ENCODE measurements at regions not wholly inside any gene's neighbourhood (a gene's known extent, or its start where the extent isn't known, plus 50 kb on each side); places are given as distances from the start of the nearest gene placed in this dataset.
A peak's percentile ranks its signal among the peaks of the same experiment; 100 is the strongest.

DNA sequence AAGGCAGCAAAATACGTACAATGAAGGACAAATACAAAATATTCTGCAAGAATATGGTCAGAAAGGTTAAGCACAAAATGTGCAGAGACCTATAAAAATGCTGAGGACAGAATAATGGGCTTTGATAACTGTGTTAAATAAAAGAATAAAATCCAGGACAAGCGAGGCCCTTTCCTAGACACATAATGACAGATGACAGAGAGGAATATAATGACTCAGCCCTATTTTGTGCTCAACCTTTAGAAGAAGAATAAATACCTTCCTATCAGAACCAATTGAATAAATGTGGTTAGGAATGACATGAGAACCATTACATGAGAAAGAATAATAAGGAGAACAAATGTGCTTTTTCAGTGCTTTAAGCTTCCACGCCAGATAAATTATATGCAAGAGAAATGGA, 178.0 kb downstream of the TEX13C start:
- no peak overlapping the region for H3K4me3 ChIP-seq (ENCODE audit: low read length)
- H3K9me2 ChIP-seq (replicated peaks; ENCODE audit: low read length) = no peaks in the 10 kb centered on the region
- no peaks in the 10 kb centered on the region for H3K9me3 ChIP-seq (ENCODE audit: low read length)
- DNase-seq (no peak), ATAC-seq (no peak)
- no peaks in the 10 kb centered on the region for H3K4me1 ChIP-seq (ENCODE audit: insufficient read depth, low read length)
- H3K27ac ChIP-seq (ENCODE audit: low read length) = no peak overlapping the region
- ChIA-PET CTCF (no interaction called here), POLR2A (ENCODE audit: unreplicated experiment) (no interaction called here)
- H3K79me2 ChIP-seq (ENCODE audit: low read length) = no peaks in the 10 kb centered on the region
- TF ChIP-seq EZH2 (IDR thresholded peaks at IDR 0.05; ENCODE audit: low read length, unreplicated experiment) = no peak
- no peak for TF ChIP-seq EZH2phosphoT487 (IDR thresholded peaks at IDR 0.05; ENCODE audit: borderline replicate concordance, low read length)
- no TSS peak for BruUV-seq (replicated peaks)
- intact Hi-C loops (cut with micrococcal nuclease) = no loop called here
- H2AFZ ChIP-seq (ENCODE audit: low read length) = no peak overlapping the region
- H3F3A ChIP-seq (ENCODE audit: low read length, unreplicated experiment) = no peaks in the 10 kb centered on the region
- H3K4me2 ChIP-seq (ENCODE audit: low read length) = no peak overlapping the region
- no peaks in the 10 kb centered on the region for H3K27me3 ChIP-seq (ENCODE audit: low read length)
- H3K36me3 ChIP-seq (ENCODE audit: low read depth, low read length) = no peaks in the 10 kb centered on the region
- no peak overlapping the region for H3K9ac ChIP-seq (ENCODE audit: low read length)
- H4K20me1 ChIP-seq (ENCODE audit: low read length) = no peaks in the 10 kb centered on the region

DNA sequence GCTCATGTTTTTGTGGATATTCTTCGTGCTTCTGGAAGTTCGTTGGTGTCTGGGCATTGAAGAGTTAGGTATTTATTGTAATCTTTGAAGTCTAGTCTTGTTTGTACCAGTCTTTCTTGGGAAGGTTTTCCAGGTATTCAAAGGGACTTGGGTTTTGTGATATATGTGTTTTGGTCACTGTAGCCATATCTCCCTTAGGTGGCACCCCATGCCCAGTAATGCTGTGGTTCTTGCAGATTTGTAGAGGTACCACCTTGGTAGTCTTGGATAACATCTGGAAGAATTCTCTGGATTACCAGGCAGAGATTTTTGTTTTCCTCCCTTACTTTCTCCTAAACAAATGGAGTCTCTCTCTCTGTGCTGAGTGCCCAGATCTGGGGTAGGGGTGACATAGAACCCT, 184.1 kb downstream of the TEX13C start:
- POLR2A ChIA-PET (ENCODE audit: unreplicated experiment) = no interaction called here
- Histone ChIP-seq H3K79me2 (ENCODE audit: low read length) (no peaks in the 10 kb centered on the region), H3K27me3 (ENCODE audit: low read length) (no peaks in the 10 kb centered on the region), H3K27ac (ENCODE audit: low read length) (no peak overlapping the region), H3K9me3 (ENCODE audit: low read length) (no peaks in the 10 kb centered on the region), H3K4me1 (ENCODE audit: insufficient read depth, low read length) (peaks cover 4% of the 10 kb centered on the region; the same call in 1 of the 2 replicates), H3K4me3 (ENCODE audit: low read length) (no peak overlapping the region), H2AFZ (ENCODE audit: low read length) (no peak overlapping the region), H3K9ac (ENCODE audit: low read length) (no peak overlapping the region), H3K9me2 (replicated peaks; ENCODE audit: low read length) (no peaks in the 10 kb centered on the region), H3K4me2 (ENCODE audit: low read length) (no peak overlapping the region), H3F3A (ENCODE audit: low read length, unreplicated experiment) (no peaks in the 10 kb centered on the region), H3K36me3 (ENCODE audit: low read depth, low read length) (no peaks in the 10 kb centered on the region), H4K20me1 (ENCODE audit: low read length) (no peaks in the 10 kb centered on the region)
- intact Hi-C loops (cut with micrococcal nuclease) = no loop called here
- no peak for DNase-seq
- ATAC-seq = no peak
- CTCF ChIA-PET = no interaction called here
- TF ChIP-seq EZH2phosphoT487 (IDR thresholded peaks at IDR 0.05; ENCODE audit: borderline replicate concordance, low read length) (no peak), EZH2 (IDR thresholded peaks at IDR 0.05; ENCODE audit: low read length, unreplicated experiment) (no peak)
- TF ChIP-seq, protein P1, sequence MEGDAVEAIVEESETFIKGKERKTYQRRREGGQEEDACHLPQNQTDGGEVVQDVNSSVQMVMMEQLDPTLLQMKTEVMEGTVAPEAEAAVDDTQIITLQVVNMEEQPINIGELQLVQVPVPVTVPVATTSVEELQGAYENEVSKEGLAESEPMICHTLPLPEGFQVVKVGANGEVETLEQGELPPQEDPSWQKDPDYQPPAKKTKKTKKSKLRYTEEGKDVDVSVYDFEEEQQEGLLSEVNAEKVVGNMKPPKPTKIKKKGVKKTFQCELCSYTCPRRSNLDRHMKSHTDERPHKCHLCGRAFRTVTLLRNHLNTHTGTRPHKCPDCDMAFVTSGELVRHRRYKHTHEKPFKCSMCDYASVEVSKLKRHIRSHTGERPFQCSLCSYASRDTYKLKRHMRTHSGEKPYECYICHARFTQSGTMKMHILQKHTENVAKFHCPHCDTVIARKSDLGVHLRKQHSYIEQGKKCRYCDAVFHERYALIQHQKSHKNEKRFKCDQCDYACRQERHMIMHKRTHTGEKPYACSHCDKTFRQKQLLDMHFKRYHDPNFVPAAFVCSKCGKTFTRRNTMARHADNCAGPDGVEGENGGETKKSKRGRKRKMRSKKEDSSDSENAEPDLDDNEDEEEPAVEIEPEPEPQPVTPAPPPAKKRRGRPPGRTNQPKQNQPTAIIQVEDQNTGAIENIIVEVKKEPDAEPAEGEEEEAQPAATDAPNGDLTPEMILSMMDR (conservative IDR thresholded peaks at IDR 0.05; ENCODE audit: low read depth, low read length) = no peak
- BruUV-seq (replicated peaks) = no TSS peak

DNA sequence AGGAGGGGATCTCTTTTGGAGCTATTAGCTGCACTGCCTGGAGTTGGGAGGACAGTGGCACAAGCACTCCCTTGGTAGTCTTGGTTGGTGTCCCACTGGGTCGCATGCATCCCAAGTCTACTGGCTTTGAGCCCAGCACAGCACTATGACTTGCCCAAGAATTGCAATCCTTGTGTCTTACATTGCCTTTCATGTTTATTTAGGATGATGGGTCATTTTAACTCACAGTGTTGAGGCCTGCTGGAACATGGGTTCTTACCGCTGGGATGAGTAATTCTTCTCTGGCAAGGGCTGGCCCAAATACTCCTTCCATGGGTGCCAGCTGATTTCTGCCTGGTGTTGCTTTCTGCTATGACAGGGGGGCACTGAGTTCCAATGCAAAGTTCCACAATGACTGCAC, 185.5 kb downstream of the TEX13C start:
- DNase-seq (peak; percentile 46), ATAC-seq (no peak)
- H3K27me3 ChIP-seq (ENCODE audit: low read length) = no peaks in the 10 kb centered on the region
- no peak overlapping the region for H3K4me3 ChIP-seq (ENCODE audit: low read length)
- H3K36me3 ChIP-seq (ENCODE audit: low read depth, low read length) = no peaks in the 10 kb centered on the region
- H3K9ac ChIP-seq (ENCODE audit: low read length) = no peak overlapping the region
- H3K4me1 ChIP-seq (ENCODE audit: insufficient read depth, low read length) = peaks cover 4% of the 10 kb centered on the region; the same call in 1 of the 2 replicates
- H4K20me1 ChIP-seq (ENCODE audit: low read length) = no peaks in the 10 kb centered on the region
- H2AFZ ChIP-seq (ENCODE audit: low read length) = no peak overlapping the region
- no peak overlapping the region for H3K27ac ChIP-seq (ENCODE audit: low read length)
- POLR2A ChIA-PET (ENCODE audit: unreplicated experiment) = no interaction called here
- TF ChIP-seq, protein P1 (conservative IDR thresholded peaks at IDR 0.05; ENCODE audit: low read depth, low read length) = no peak
- TF ChIP-seq EZH2 (IDR thresholded peaks at IDR 0.05; ENCODE audit: low read length, unreplicated experiment) = no peak
- TF ChIP-seq EZH2phosphoT487 (IDR thresholded peaks at IDR 0.05; ENCODE audit: borderline replicate concordance, low read length) = no peak
- H3K79me2 ChIP-seq (ENCODE audit: low read length) = no peaks in the 10 kb centered on the region
- CTCF ChIA-PET = no interaction called here
- no TSS peak for BruUV-seq (replicated peaks)
- H3K4me2 ChIP-seq (ENCODE audit: low read length) = no peak overlapping the region
- no peaks in the 10 kb centered on the region for H3K9me2 ChIP-seq (replicated peaks; ENCODE audit: low read length)
- no peaks in the 10 kb centered on the region for H3K9me3 ChIP-seq (ENCODE audit: low read length)
- intact Hi-C loops (cut with micrococcal nuclease) = no loop called here
- H3F3A ChIP-seq (ENCODE audit: low read length, unreplicated experiment) = no peaks in the 10 kb centered on the region
